Thymus (tissue), 11 donors: ENCODE measurements at regions not wholly inside any gene's neighbourhood (a gene's known extent, or its start where the extent isn't known, plus 50 kb on each side); places are given as distances from the start of the nearest gene placed in this dataset.

Experiments
- DNase-seq, 9 donors: peaks; one replicate each; pipeline ENCODE4 v3.0.0-alpha.2; 2013; ENCODE audit warnings: low spot score in 9 of 9, low read depth in 6 of 9, missing footprints in 1 of 9
- H3K27ac ChIP-seq, 2 donors: one replicate each; pipeline ENCODE4 v1.5.1; 2013; ENCODE audit warnings: control low read depth in 1 of 2, low read depth in 1 of 2, low read length in 1 of 2, mild to moderate bottlenecking in 1 of 2, moderate library complexity in 1 of 2
- H3K27me3 ChIP-seq, 2 donors: one replicate each; pipeline ENCODE4 v1.5.1; 2013; ENCODE audit warnings: low read length in 1 of 2; ENCODE audit not compliant: control insufficient read depth in 2 of 2, insufficient read depth in 1 of 2
- H3K36me3 ChIP-seq, 2 donors: one replicate each; pipeline ENCODE4 v1.5.1; 2013; ENCODE audit warnings: low read length in 1 of 2, mild to moderate bottlenecking in 1 of 2, moderate library complexity in 1 of 2; ENCODE audit not compliant: control insufficient read depth in 2 of 2, insufficient read depth in 2 of 2
- H3K4me1 ChIP-seq, 2 donors: one replicate each; pipeline ENCODE4 v1.5.1; 2013; ENCODE audit warnings: low read length in 2 of 2; ENCODE audit not compliant: control insufficient read depth in 2 of 2, insufficient read depth in 2 of 2
- H3K4me3 ChIP-seq, 2 donors: one replicate each; pipeline ENCODE4 v1.5.1; 2013; ENCODE audit warnings: low read length in 2 of 2, control low read depth in 1 of 2, mild to moderate bottlenecking in 1 of 2
- H3K9me3 ChIP-seq, 2 donors: one replicate each; pipeline ENCODE4 v1.5.1; 2013; ENCODE audit warnings: low read length in 1 of 2, mild to moderate bottlenecking in 1 of 2; ENCODE audit not compliant: control insufficient read depth in 2 of 2, insufficient read depth in 1 of 2
- WGBS: extraction: QIAGEN DNeasy Blood & Tissue Kit; methylation state at CpG from one replicate; pipeline ENCODE4 v1.1.7; 2013; 5-methylcytosine and 5-hydroxymethylcytosine counted together
- donor health status: healthy.

- Histone ChIP-seq H3K27ac (no peak overlapping the region), H3K27me3 (no peaks in the 10 kb centered on the region), H3K4me3 (no peak overlapping the region), H3K4me1 (no peaks in the 10 kb centered on the region), H3K36me3 (no peaks in the 10 kb centered on the region), H3K9me3 (no peaks in the 10 kb centered on the region)
- 93% methylated on average over 2 of the region's 2 CpGs for WGBS
- no peak for DNase-seq
Observed at GRCh38 chr2:22196806-22197205, 1073.0 kb downstream of the TDRD15 start.

GRCh38 chr2:22198381-22199283 is 1074.9 kb downstream of the TDRD15 start:
- Histone ChIP-seq H3K27ac (no peak overlapping the region), H3K27me3 (no peaks in the 10 kb centered on the region), H3K9me3 (no peaks in the 10 kb centered on the region), H3K4me1 (no peaks in the 10 kb centered on the region), H3K4me3 (no peak overlapping the region), H3K36me3 (no peaks in the 10 kb centered on the region)
- DNase-seq: no peak
- 72% methylated on average over 9 of the region's 9 CpGs for WGBS

- Histone ChIP-seq H3K27ac (no peak overlapping the region), H3K36me3 (no peaks in the 10 kb centered on the region), H3K4me1 (no peaks in the 10 kb centered on the region), H3K9me3 (no peaks in the 10 kb centered on the region), H3K27me3 (no peaks in the 10 kb centered on the region), H3K4me3 (no peak overlapping the region)
- no peak for DNase-seq
Observed at GRCh38 chr2:22199994-22200393, 1076.2 kb downstream of the TDRD15 start.

GRCh38 chr2:22209545-22209944 is 1085.8 kb downstream of the TDRD15 start:
- Histone ChIP-seq H3K4me3 (no peak overlapping the region), H3K27ac (no peak overlapping the region), H3K27me3 (no peaks in the 10 kb centered on the region), H3K4me1 (no peaks in the 10 kb centered on the region), H3K9me3 (no peaks in the 10 kb centered on the region), H3K36me3 (no peaks in the 10 kb centered on the region)
- WGBS: 90% methylated on average over 3 of the region's 3 CpGs
- no peak for DNase-seq

- Histone ChIP-seq H3K4me3 (no peak overlapping the region), H3K36me3 (no peaks in the 10 kb centered on the region), H3K9me3 (no peaks in the 10 kb centered on the region), H3K4me1 (no peaks in the 10 kb centered on the region), H3K27ac (no peak overlapping the region), H3K27me3 (no peaks in the 10 kb centered on the region)
- no peak for DNase-seq
- WGBS: 88% methylated on average over 2 of the region's 2 CpGs
Observed at GRCh38 chr2:22213237-22213636, 1089.5 kb downstream of the TDRD15 start.

GRCh38 chr2:22215517-22215916 is 1091.7 kb downstream of the TDRD15 start:
- Histone ChIP-seq H3K4me3 (no peak overlapping the region), H3K27me3 (no peaks in the 10 kb centered on the region), H3K36me3 (no peaks in the 10 kb centered on the region), H3K27ac (no peak overlapping the region), H3K4me1 (no peaks in the 10 kb centered on the region), H3K9me3 (no peaks in the 10 kb centered on the region)
- no peak for DNase-seq
- WGBS: 76% methylated on average over 2 of the region's 2 CpGs

- 83% methylated on average over 1 of the region's 1 CpG for WGBS
- no peaks in the 10 kb centered on the region for H3K27me3 ChIP-seq
- H3K4me3 ChIP-seq: no peak overlapping the region
- no peaks in the 10 kb centered on the region for H3K36me3 ChIP-seq
- no peak for DNase-seq
- H3K9me3 ChIP-seq: no peaks in the 10 kb centered on the region
- no peaks in the 10 kb centered on the region for H3K4me1 ChIP-seq
- no peak overlapping the region for H3K27ac ChIP-seq
Observed at GRCh38 chr2:22217881-22218280, 1094.1 kb downstream of the TDRD15 start.

- H3K27me3 ChIP-seq: no peaks in the 10 kb centered on the region
- WGBS: 79% methylated on average over 1 of the region's 1 CpG
- DNase-seq: no peak
Observed at GRCh38 chr2:22221006-22221405, 1097.2 kb downstream of the TDRD15 start.

GRCh38 chr2:22238967-22239366 is 1115.2 kb downstream of the TDRD15 start:
- no peak overlapping the region for H3K4me3 ChIP-seq
- H3K27me3 ChIP-seq: no peaks in the 10 kb centered on the region
- 96% methylated on average over 3 of the region's 3 CpGs for WGBS
- H3K9me3 ChIP-seq: no peaks in the 10 kb centered on the region
- no peaks in the 10 kb centered on the region for H3K36me3 ChIP-seq
- DNase-seq: no peak
- H3K4me1 ChIP-seq: no peaks in the 10 kb centered on the region
- H3K27ac ChIP-seq: no peak overlapping the region

More at GRCh38 chr2:22221006-22221405, 1097.2 kb downstream of the TDRD15 start:
- no peak overlapping the region for H3K27ac ChIP-seq
- H3K4me3 ChIP-seq: no peak overlapping the region
- H3K9me3 ChIP-seq: no peaks in the 10 kb centered on the region
- H3K4me1 ChIP-seq: no peaks in the 10 kb centered on the region
- no peaks in the 10 kb centered on the region for H3K36me3 ChIP-seq
